ENCODE measurements at regions not wholly inside any gene's neighbourhood (a gene's known extent, or its start where the extent isn't known, plus 50 kb on each side); places are given as distances from the start of the nearest gene placed in this dataset.

- Histone ChIP-seq H3F3A (ENCODE audit: insufficient read depth, low read length, poor library complexity, severe bottlenecking) (no peaks in the 10 kb centered on the region), H3K9ac (ENCODE audit: low read length) (no peak overlapping the region), H3K79me2 (replicated peaks; ENCODE audit: insufficient read depth, low read length) (no peaks in the 10 kb centered on the region), H3K27me3 (ENCODE audit: insufficient read depth, low read depth, low read length) (no peaks in the 10 kb centered on the region), H2AFZ (ENCODE audit: low read depth, low read length) (no peak overlapping the region), H3K9me3 (ENCODE audit: low read length) (no peaks in the 10 kb centered on the region), H3K9me2 (ENCODE audit: insufficient read depth, low read length) (no peaks in the 10 kb centered on the region), H3K4me2 (ENCODE audit: low read length) (no peak overlapping the region), H3K27ac (ENCODE audit: low read length) (no peak overlapping the region), H3K4me3 (ENCODE audit: low read length) (no peak overlapping the region), H4K20me1 (ENCODE audit: insufficient read depth) (no peaks in the 10 kb centered on the region), H3K36me3 (ENCODE audit: insufficient read depth, low read length) (no peaks in the 10 kb centered on the region)
- TF ChIP-seq EZH2 (IDR thresholded peaks at IDR 0.05; ENCODE audit: borderline replicate concordance, insufficient read depth, low read length, poor library complexity, severe bottlenecking), result no peak
- TF ChIP-seq MXI1 (conservative IDR thresholded peaks at IDR 0.05; ENCODE audit: poor library complexity, severe bottlenecking), result no peak
- no peak for TF ChIP-seq REST (IDR thresholded peaks at IDR 0.05; ENCODE audit: borderline replicate concordance)
- no peak for TF ChIP-seq EP300 (conservative IDR thresholded peaks at IDR 0.05; ENCODE audit: poor library complexity, severe bottlenecking)
- TF ChIP-seq POLR2AphosphoS5 (IDR thresholded peaks at IDR 0.05), result no peak
- TF ChIP-seq SMC3 (conservative IDR thresholded peaks at IDR 0.05; ENCODE audit: poor library complexity), result no peak
- TF ChIP-seq RAD21 (conservative IDR thresholded peaks at IDR 0.05), result no peak
- no peak for TF ChIP-seq CTCF (IDR thresholded peaks at IDR 0.05; ENCODE audit: poor library complexity, severe bottlenecking)
- TF ChIP-seq TAF1 (IDR thresholded peaks at IDR 0.05; ENCODE audit: low read depth), result no peak
These were observed 237.7 kb upstream of the ARPP21 start for GRCh38 chr3:35401671-35402070.

GRCh38 chr3:35404571-35404970 lies 234.8 kb upstream of the ARPP21 start:
- TF ChIP-seq REST (IDR thresholded peaks at IDR 0.05; ENCODE audit: borderline replicate concordance) (no peak), SMC3 (conservative IDR thresholded peaks at IDR 0.05; ENCODE audit: poor library complexity) (no peak), EZH2 (IDR thresholded peaks at IDR 0.05; ENCODE audit: borderline replicate concordance, insufficient read depth, low read length, poor library complexity, severe bottlenecking) (no peak), POLR2AphosphoS5 (IDR thresholded peaks at IDR 0.05) (no peak), CTCF (IDR thresholded peaks at IDR 0.05; ENCODE audit: poor library complexity, severe bottlenecking) (no peak), TAF1 (IDR thresholded peaks at IDR 0.05; ENCODE audit: low read depth) (no peak), MXI1 (conservative IDR thresholded peaks at IDR 0.05; ENCODE audit: poor library complexity, severe bottlenecking) (no peak), RAD21 (conservative IDR thresholded peaks at IDR 0.05) (no peak), EP300 (conservative IDR thresholded peaks at IDR 0.05; ENCODE audit: poor library complexity, severe bottlenecking) (no peak)
- Histone ChIP-seq H3K9me3 (ENCODE audit: low read length) (no peaks in the 10 kb centered on the region), H3K79me2 (replicated peaks; ENCODE audit: insufficient read depth, low read length) (no peaks in the 10 kb centered on the region), H3K27me3 (ENCODE audit: insufficient read depth, low read depth, low read length) (no peaks in the 10 kb centered on the region), H3K9ac (ENCODE audit: low read length) (no peak overlapping the region), H3K4me3 (ENCODE audit: low read length) (no peak overlapping the region), H3K4me2 (ENCODE audit: low read length) (no peak overlapping the region), H2AFZ (ENCODE audit: low read depth, low read length) (no peak overlapping the region), H3K36me3 (ENCODE audit: insufficient read depth, low read length) (no peaks in the 10 kb centered on the region), H3F3A (ENCODE audit: insufficient read depth, low read length, poor library complexity, severe bottlenecking) (no peaks in the 10 kb centered on the region), H3K27ac (ENCODE audit: low read length) (no peak overlapping the region), H3K9me2 (ENCODE audit: insufficient read depth, low read length) (no peaks in the 10 kb centered on the region), H4K20me1 (ENCODE audit: insufficient read depth) (no peaks in the 10 kb centered on the region)

Measured in neural cell (in vitro differentiated cells).